Ureter (tissue), 1 donor: ENCODE measurements at regions not wholly inside any gene's neighbourhood (a gene's known extent, or its start where the extent isn't known, plus 50 kb on each side); places are given as distances from the start of the nearest gene placed in this dataset.

Source experiments
- DNase-seq: peaks from one replicate; pipeline ENCODE4 v3.0.0-alpha.2; 2020; ENCODE audit warnings: low spot score
- donor health status: DM: yes; HTN: yes; CAD: no.

GRCh38 chr10:78541481-78542140, 507.9 kb downstream of the RPS24 start:
- no peak for DNase-seq

GRCh38 chr10:78542141-78542489, 508.5 kb downstream of the RPS24 start:
- no peak for DNase-seq

GRCh38 chr10:78542521-78542920, 508.9 kb downstream of the RPS24 start:
- DNase-seq = no peak

DNA sequence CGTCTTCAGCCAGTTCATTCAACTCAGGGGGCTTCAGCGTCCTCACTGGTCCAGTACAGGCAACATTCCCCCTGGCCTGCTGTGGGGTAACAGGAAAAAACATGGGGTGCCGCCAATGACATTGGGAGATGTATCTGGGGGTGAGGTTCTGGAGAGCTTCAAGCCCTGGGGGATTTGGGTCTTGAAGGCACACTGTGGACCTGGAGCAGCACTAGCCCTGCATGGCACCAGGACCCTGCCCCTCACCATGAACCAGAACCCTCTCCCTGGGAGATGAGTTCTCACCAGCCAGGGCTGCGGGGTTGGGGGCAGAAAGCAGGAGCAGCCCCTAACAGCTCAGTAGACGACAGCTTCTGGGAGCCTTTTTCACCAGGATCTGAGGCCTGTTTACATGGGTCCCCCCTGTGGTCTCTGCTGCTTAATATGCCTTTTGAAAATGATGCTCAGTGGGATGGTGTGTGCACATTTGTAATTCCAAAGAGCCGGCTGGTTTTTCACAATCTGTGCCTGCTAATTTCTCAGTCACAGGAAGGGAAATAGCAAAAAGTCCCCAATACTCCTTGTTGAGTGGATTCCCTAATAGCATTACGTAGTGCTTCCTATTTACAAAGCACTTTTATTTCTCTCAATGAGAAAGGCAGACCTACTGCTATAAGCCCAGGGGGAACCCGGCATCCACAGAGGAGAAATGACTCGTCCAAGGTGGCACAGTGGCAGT, 509.5 kb downstream of the RPS24 start:
- DNase-seq = no peak

GRCh38 chr10:78543749-78544362, 510.2 kb downstream of the RPS24 start:
- peak; percentile 80 for DNase-seq

- DNase-seq = no peak
These were observed 510.9 kb downstream of the RPS24 start for GRCh38 chr10:78544423-78545090.

GRCh38 chr10:78545756-78546155, 512.1 kb downstream of the RPS24 start:
- no peak for DNase-seq

DNA sequence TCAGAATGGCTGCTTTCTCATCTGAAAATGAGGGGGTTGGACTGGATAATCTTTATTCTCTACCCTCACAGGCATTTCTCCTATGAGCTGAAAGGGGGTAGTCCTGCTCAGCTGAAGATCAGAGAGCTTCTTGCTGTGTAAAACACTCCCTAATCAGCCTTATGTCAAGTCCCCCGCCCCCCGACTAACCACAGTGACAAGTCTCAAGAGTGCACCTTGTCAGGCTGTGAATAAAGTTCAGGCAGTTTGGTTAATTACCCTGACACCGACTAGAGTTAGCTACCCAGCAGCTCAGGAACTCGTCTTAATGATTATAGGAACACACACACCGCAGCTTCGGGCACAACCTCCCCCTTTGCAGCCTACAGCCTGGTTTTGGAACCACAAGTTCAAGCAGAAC, 513.7 kb downstream of the RPS24 start:
- no peak for DNase-seq

GRCh38 chr10:78547905-78548304, 514.2 kb downstream of the RPS24 start:
- no peak for DNase-seq

DNA sequence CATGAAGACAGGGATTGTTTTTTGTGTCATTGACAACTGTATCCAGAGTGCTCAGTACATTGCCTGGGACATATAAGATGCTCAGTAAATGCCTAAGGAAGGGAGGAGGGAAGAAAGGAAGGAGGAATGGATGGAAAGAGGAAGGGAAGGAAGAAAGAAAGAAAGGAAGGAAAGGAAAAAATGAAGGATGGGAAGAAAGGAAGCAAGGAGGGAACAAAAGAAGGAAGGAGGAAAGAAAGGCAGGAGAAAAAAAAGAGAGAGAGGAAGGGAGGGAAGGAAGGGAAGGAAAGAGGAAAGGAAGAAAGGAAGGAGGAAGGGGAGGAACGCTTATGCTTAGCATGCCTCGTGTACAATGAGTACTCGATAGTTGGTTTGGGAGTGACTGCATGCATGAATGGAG, 514.7 kb downstream of the RPS24 start:
- DNase-seq = no peak

DNA sequence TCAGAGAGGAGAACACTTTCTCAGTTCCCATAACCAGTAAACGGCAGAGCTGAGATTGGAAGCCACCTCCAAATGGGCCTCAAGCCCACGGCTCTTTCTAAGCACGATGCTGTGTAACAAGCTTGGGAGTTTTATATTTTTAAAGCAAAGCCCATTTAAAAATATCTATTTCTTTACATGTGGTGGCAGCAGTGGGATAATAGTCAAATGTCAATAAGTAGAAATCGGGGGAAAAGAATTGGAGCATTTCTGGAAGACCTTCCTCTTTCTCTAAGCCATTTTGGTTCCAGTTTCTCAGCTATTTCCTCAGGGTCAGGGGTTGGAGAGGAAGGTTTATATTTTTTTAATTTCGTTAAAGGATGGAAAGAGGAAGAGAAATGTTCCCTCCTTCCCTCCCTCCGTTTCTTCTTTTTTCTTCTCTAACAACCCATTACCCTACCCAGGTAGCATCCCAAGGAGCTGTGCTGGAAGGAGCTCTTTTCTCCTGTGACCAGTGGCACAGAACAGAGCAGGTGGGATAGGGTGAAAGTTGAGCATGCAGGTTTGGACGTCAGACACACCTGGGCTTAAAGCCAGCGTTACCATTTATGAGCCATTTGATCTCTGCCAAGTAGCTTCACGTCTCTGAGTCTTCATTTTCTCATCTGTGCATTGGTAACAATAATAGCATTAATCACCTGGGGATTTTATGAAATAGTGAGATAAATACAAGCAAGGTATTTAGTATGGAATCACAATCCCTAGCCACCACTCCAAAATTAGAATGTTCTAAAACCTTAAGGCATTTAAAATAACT, 515.7 kb downstream of the RPS24 start:
- no peak for DNase-seq

- no peak for DNase-seq
These were observed 516.4 kb downstream of the RPS24 start for GRCh38 chr10:78550090-78550489.

- no peak for DNase-seq
These were observed 517.1 kb downstream of the RPS24 start for GRCh38 chr10:78550716-78551115.

- no peak for DNase-seq
These were observed 517.4 kb upstream of the ZMIZ1 start for GRCh38 chr10:78551184-78552005.

GRCh38 chr10:78552261-78552811, 516.4 kb upstream of the ZMIZ1 start:
- DNase-seq = peak; percentile 79

DNA sequence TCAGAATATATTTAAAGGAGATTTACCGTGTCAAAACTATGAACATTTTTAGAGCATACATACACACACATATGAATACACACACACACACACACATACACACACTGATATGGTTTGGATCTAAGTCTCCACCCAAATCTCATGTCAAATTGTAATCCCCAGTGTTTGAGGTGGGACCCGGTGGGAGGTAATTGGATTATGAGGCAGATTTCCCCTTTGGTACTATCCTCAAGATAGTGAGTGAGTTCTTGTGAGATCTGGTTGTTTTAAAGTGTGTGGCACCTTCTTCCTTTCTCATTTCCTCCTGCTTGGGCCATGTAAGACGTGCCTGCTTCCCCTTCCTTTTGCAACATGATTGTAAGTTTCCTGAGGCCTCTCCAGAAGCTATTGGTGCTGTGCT, 515.0 kb upstream of the ZMIZ1 start:
- no peak for DNase-seq

- no peak for DNase-seq
These were observed 513.6 kb upstream of the ZMIZ1 start for GRCh38 chr10:78555128-78555527.

- DNase-seq = no peak
These were observed 511.9 kb upstream of the ZMIZ1 start for GRCh38 chr10:78556705-78557432.

GRCh38 chr10:78557433-78557925, 511.3 kb upstream of the ZMIZ1 start:
- no peak for DNase-seq
